Panc1 (cell line): ENCODE measurements at regions not wholly inside any gene's neighbourhood (a gene's known extent, or its start where the extent isn't known, plus 50 kb on each side); places are given as distances from the start of the nearest gene placed in this dataset.

Experiments used
- TCF7L2 ChIP-seq: IDR thresholded peaks from 2 replicates; pipeline ENCODE4 v1.6.1; 2011; ENCODE audit warnings: mild to moderate bottlenecking, low read depth, low read length, inconsistent platforms
- TF ChIP-seq, protein P1 (sequence below): fragments of 450-650 bp; IDR thresholded peaks from 2 replicates; pipeline ENCODE4 v1.5.1; 2017; ENCODE audit warnings: mild to moderate bottlenecking

DNA sequence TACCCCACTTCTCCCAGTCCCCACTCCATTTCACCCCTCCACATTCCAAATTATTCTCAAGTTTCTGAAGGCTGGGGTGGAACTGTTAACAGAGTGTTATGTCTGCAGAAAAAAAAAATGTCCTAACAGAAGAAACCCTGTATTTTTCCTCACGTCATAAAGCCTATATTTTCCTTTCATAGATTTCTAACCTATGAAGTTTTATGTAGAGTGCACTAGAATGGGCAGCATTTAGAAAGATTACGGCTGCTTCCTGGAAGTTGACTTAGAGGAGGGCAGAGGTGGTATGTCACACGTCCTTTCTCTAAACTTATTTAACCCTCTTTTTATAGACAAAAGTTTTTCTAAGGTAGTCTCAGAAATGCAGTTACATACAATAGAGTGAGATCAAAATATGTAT is 139.8 kb upstream of the TOM1L1 start:
- TF ChIP-seq, protein P1, sequence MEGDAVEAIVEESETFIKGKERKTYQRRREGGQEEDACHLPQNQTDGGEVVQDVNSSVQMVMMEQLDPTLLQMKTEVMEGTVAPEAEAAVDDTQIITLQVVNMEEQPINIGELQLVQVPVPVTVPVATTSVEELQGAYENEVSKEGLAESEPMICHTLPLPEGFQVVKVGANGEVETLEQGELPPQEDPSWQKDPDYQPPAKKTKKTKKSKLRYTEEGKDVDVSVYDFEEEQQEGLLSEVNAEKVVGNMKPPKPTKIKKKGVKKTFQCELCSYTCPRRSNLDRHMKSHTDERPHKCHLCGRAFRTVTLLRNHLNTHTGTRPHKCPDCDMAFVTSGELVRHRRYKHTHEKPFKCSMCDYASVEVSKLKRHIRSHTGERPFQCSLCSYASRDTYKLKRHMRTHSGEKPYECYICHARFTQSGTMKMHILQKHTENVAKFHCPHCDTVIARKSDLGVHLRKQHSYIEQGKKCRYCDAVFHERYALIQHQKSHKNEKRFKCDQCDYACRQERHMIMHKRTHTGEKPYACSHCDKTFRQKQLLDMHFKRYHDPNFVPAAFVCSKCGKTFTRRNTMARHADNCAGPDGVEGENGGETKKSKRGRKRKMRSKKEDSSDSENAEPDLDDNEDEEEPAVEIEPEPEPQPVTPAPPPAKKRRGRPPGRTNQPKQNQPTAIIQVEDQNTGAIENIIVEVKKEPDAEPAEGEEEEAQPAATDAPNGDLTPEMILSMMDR = no peak
- no peak for TF ChIP-seq TCF7L2
